ENCODE measurements at regions not wholly inside any gene's neighbourhood (a gene's known extent, or its start where the extent isn't known, plus 50 kb on each side); places are given as distances from the start of the nearest gene placed in this dataset.

DNA sequence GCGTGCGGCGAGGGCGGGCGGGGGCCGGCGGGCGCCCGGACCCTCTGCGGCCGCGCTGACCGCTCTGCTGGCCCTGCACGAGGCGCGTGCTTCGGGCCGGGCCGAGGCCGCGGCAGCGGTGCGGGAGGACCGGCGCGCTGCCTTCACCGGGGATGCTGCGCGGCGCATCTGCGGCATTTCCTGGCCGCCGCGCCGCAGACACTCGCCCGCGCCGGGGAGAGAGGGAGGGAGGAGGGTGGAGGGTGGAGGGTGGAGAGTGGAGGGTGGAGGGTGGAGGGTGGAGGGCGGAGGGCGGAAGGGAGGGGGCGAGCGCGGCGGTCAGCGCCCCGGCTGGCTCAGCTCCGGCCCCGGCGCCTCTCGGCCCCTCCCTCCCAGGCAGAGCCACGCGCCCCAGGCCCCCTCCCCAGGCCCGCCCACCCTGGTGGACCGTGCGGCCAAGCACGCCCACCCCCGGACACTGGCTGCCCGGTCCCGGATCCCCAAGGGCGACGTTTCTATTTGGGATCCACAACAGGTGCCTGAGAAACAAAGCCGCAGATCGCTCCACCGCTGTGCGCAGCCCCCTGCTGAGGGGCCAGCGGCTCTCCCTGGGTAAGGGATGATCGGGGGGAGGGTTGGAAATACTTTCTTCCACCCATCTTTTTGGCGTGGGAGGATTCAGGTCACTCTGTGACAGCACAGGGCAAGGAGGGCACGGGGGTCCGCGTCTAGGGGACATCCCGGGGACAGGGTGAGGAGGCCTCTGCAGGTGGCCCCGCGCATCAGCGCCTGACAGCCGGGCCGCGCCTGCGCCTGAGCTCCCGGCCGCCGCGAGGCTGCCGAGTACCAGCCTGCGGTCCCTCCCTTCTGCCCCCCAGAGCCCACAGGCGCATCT, 111.2 kb upstream of the BEND6 start (continued):
- TF ChIP-seq SUZ12 (IDR thresholded peaks at IDR 0.05; ENCODE audit: unreplicated experiment): no peak
- TF ChIP-seq ZNF207 (IDR thresholded peaks at IDR 0.05; ENCODE audit: borderline replicate concordance): no peak
- TF ChIP-seq KLF5 (IDR thresholded peaks at IDR 0.05; ENCODE audit: partially characterized antibody): peak; percentile 64
- peak; percentile 51; the same call in 1 of the 2 replicates for TF ChIP-seq SMC3 (IDR thresholded peaks at IDR 0.05; ENCODE audit: borderline replicate concordance, low read length)
- no peak for TF ChIP-seq EGR1 (IDR thresholded peaks at IDR 0.05; ENCODE audit: borderline replicate concordance in 1 of 2, low read depth in 2 of 2, low read length in 2 of 2)
- 0 out of 2 replicates have a peak, but pooled peaks have one; percentile 9 for TF ChIP-seq PAX5 (IDR thresholded peaks at IDR 0.05; ENCODE audit: borderline replicate concordance, low read depth, low read length)
- no peak for TF ChIP-seq FOS (IDR thresholded peaks at IDR 0.05; ENCODE audit: borderline replicate concordance, extremely low read depth, insufficient read length)
- no peak for TF ChIP-seq CEBPB (IDR thresholded peaks at IDR 0.05; ENCODE audit: borderline replicate concordance in 1 of 2, low read depth in 2 of 2, low read length in 2 of 2)
- TF ChIP-seq ZSCAN29 (IDR thresholded peaks at IDR 0.05): no peak
- TF ChIP-seq KAT2A (conservative IDR thresholded peaks at IDR 0.05; ENCODE audit: control insufficient read depth, low read depth, low read length): no peak
- 0 out of 2 replicates have a peak, but pooled peaks have one; percentile 43 for TF ChIP-seq MXI1 (IDR thresholded peaks at IDR 0.05; ENCODE audit: low read depth, low read length)
- peak; percentile 70 for TF ChIP-seq RUNX3 (IDR thresholded peaks at IDR 0.05; ENCODE audit: low read length)
- no peak for TF ChIP-seq ZNF592 (IDR thresholded peaks at IDR 0.05)
- peak in 1 of 2 experiments; percentile 65; a peak in 1 of 4 replicates for TF ChIP-seq BHLHE40 (IDR thresholded peaks at IDR 0.05; ENCODE audit: borderline replicate concordance in 1 of 2, low read depth in 2 of 2, low read length in 1 of 2)
- TF ChIP-seq JUNB (IDR thresholded peaks at IDR 0.05): no peak
- TF ChIP-seq TCF12 (IDR thresholded peaks at IDR 0.05; ENCODE audit: low read depth, low read length): peak; percentile 49
- TF ChIP-seq POLR2A (IDR thresholded peaks at IDR 0.05; ENCODE audit: low read depth, low read length): peak; percentile 71
- TF ChIP-seq RELB (IDR thresholded peaks at IDR 0.05; ENCODE audit: low read depth): peak; percentile 43; the same call in 1 of the 2 replicates
- no peak for TF ChIP-seq RFX5 (IDR thresholded peaks at IDR 0.05; ENCODE audit: low read depth, low read length)
- no peak for TF ChIP-seq ZBED1 (IDR thresholded peaks at IDR 0.05; ENCODE audit: borderline replicate concordance)
- TF ChIP-seq SP1 (IDR thresholded peaks at IDR 0.05; ENCODE audit: low read depth, low read length): no peak
- TF ChIP-seq USF2 (IDR thresholded peaks at IDR 0.05; ENCODE audit: borderline replicate concordance, low read depth, low read length): no peak
- TF ChIP-seq ZNF274 (IDR thresholded peaks at IDR 0.05; ENCODE audit: insufficient read depth, insufficient read length): no peak
- TF ChIP-seq ETV6 (conservative IDR thresholded peaks at IDR 0.05 in 1 of 2, IDR thresholded peaks at IDR 0.05 in 1 of 2; ENCODE audit: borderline replicate concordance in 1 of 2, low read depth in 1 of 2): no peak
